ENCODE measurements at regions not wholly inside any gene's neighbourhood (a gene's known extent, or its start where the extent isn't known, plus 50 kb on each side); places are given as distances from the start of the nearest gene placed in this dataset.

DNA sequence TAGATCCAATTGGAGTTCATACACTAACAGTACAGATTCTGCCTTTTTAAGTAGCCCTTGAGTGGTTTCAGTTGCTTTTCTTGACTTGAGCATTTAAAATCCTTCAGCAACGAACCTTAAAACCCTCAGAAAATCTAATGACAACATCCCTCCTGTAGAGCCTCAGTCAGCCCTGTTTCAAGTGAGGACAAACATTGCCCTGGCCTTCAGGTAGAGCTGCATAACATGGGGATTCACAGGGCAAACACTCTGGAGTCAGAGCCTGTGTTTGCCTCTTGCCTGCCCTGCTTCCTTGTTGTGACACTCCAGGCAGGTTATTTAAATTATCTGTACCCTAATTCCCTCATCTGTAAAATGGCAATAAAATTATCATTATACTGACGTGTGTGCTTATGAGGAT lies 96.1 kb upstream of the KCNA3 start:
- Histone ChIP-seq H3K23ac (ENCODE audit: insufficient read length, low read depth, low read length) (no peak overlapping the region), H3K14ac (ENCODE audit: insufficient read depth, low read length) (no peak overlapping the region), H3K18ac (ENCODE audit: insufficient read length, low read depth, low read length) (no peak overlapping the region), H2BK12ac (ENCODE audit: insufficient read length, low read depth, low read length) (no peak overlapping the region), H3K9me3 (ENCODE audit: control insufficient read depth, low read depth, low read length) (no peaks in the 10 kb centered on the region), H4K5ac (ENCODE audit: insufficient read length, low read depth, low read length) (no peak overlapping the region), H2AK5ac (ENCODE audit: insufficient read length, low read length) (no peak overlapping the region), H3K79me1 (ENCODE audit: insufficient read depth, low read depth, low read length, poor library complexity, severe bottlenecking) (no peaks in the 10 kb centered on the region), H3K79me2 (ENCODE audit: insufficient read depth, low read length) (no peaks in the 10 kb centered on the region), H3K23me2 (ENCODE audit: insufficient read length, low read depth, low read length, poor library complexity, severe bottlenecking) (no peaks in the 10 kb centered on the region), H3K4me1 (ENCODE audit: insufficient read depth, low read length) (no peaks in the 10 kb centered on the region), H4K20me1 (ENCODE audit: control insufficient read depth, insufficient read depth, insufficient read length) (no peaks in the 10 kb centered on the region), H2BK15ac (ENCODE audit: low read depth, low read length) (no peak overlapping the region), H2BK120ac (ENCODE audit: low read depth, low read length, poor library complexity, severe bottlenecking) (no peak overlapping the region), H3K56ac (ENCODE audit: insufficient read length, low read depth, low read length) (no peak overlapping the region), H4K8ac (replicated peaks; ENCODE audit: insufficient read length, low read depth, low read length) (no peak overlapping the region), H2BK20ac (ENCODE audit: low read depth, low read length, poor library complexity, severe bottlenecking) (no peak overlapping the region), H3K9ac (ENCODE audit: extremely low read depth, insufficient read length, low read length) (no peak overlapping the region), H3T11ph (ENCODE audit: low read length) (no peak overlapping the region), H3K27ac (ENCODE audit: insufficient read length, low read depth, low read length) (no peak overlapping the region), H3K4me2 (ENCODE audit: insufficient read depth, insufficient read length, low read length) (no peak overlapping the region), H3K4ac (ENCODE audit: low read depth, low read length) (no peak overlapping the region), H2AFZ (ENCODE audit: low read length) (no peak overlapping the region), H4K91ac (ENCODE audit: insufficient read length, low read depth, low read length) (no peak overlapping the region), H3K27me3 (ENCODE audit: insufficient read depth, low read length) (no peaks in the 10 kb centered on the region), H2BK5ac (ENCODE audit: insufficient read length, low read length) (no peak overlapping the region)
- Mint-ChIP-seq H3K27me3 (ENCODE audit: low read depth) (peaks cover 35% of the 10 kb centered on the region), H3K36me3 (ENCODE audit: insufficient read depth in 1 of 3, low read depth in 3 of 3) (peaks cover 0 to 5% (median 2%) of the 10 kb centered on the region in 3 experiments; a peak in 4 of 7 replicates), H3K4me1 (peaks cover 1 to 2% of the 10 kb centered on the region in 2 experiments; a peak in 2 of 4 replicates), H3K9me3 (peaks cover 7 to 8% of the 10 kb centered on the region in 2 experiments), H3K4me3 (no peak overlapping the region), H3K27ac (no peak overlapping the region)
- WGBS (ENCODE audit: extremely low coverage, insufficient read length, low lambda C conversion rate): no CpG with 5 or more reads among the region's 2 CpGs
- TF ChIP-seq, protein P1, sequence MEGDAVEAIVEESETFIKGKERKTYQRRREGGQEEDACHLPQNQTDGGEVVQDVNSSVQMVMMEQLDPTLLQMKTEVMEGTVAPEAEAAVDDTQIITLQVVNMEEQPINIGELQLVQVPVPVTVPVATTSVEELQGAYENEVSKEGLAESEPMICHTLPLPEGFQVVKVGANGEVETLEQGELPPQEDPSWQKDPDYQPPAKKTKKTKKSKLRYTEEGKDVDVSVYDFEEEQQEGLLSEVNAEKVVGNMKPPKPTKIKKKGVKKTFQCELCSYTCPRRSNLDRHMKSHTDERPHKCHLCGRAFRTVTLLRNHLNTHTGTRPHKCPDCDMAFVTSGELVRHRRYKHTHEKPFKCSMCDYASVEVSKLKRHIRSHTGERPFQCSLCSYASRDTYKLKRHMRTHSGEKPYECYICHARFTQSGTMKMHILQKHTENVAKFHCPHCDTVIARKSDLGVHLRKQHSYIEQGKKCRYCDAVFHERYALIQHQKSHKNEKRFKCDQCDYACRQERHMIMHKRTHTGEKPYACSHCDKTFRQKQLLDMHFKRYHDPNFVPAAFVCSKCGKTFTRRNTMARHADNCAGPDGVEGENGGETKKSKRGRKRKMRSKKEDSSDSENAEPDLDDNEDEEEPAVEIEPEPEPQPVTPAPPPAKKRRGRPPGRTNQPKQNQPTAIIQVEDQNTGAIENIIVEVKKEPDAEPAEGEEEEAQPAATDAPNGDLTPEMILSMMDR (conservative IDR thresholded peaks at IDR 0.05): no peak
- DNase-seq: no peak
